Activated T-helper 2 cell treated with anti-CD3 and anti-CD28 coated beads, Interferon-gamma antibody, Interleukin-2, Interleukin-4, amounts not matched to agents 10 μg/mL and 5 μg/mL and 100 μg/mL, durations not matched to agents 14 hours and 24 hours and 36 hours (primary cell): ENCODE measurements at regions not wholly inside any gene's neighbourhood (a gene's known extent, or its start where the extent isn't known, plus 50 kb on each side); places are given as distances from the start of the nearest gene placed in this dataset.
"Not testable (repeated sequence)": the region's sequence is repeated elsewhere in the genome, so short reads cannot be mapped to it uniquely, and the experiment has no call there.

Experiments used
- DNase-seq: peaks from one replicate; pipeline ENCODE4 v3.0.0; 2021; ENCODE audit warnings: low spot score
- H3K27ac Mint-ChIP-seq: one replicate; pipeline ENCODE4 v1.8.0; 2021; ENCODE audit warnings: mixed read lengths
- H3K27me3 Mint-ChIP-seq: one replicate; pipeline ENCODE4 v1.8.0; 2021; ENCODE audit warnings: low read depth, mixed read lengths
- H3K36me3 Mint-ChIP-seq: one replicate; pipeline ENCODE4 v1.8.0; 2021; ENCODE audit warnings: low read depth, mixed read lengths
- H3K4me1 Mint-ChIP-seq: one replicate; pipeline ENCODE4 v1.8.0; 2021; ENCODE audit warnings: low read depth, mixed read lengths
- H3K4me3 Mint-ChIP-seq: one replicate; pipeline ENCODE4 v1.8.0; 2021; ENCODE audit warnings: low read depth, mild to moderate bottlenecking, moderate library complexity, mixed read lengths
- H3K9me3 Mint-ChIP-seq: one replicate; pipeline ENCODE4 v1.8.0; 2021; ENCODE audit warnings: mixed read lengths
- intact Hi-C: fragments of 100-400 bp; cut with micrococcal nuclease; formaldehyde crosslinking; loops from one replicate; pipeline ENCODE4 v1.15.1; 2023

- no peak for DNase-seq
- Mint-ChIP-seq H3K27me3 (peaks cover 19% of the 10 kb centered on the region), H3K4me1 (no peaks in the 10 kb centered on the region), H3K9me3 (no peaks in the 10 kb centered on the region), H3K36me3 (no peaks in the 10 kb centered on the region), H3K4me3 (no peak overlapping the region), H3K27ac (no peak overlapping the region)
- intact Hi-C loops, result no loop called here
Measured at GRCh38 chr3:40689837-40690236, 165.1 kb downstream of the ZNF621 start.

GRCh38 chr3:40690749-40691451 is 166.1 kb downstream of the ZNF621 start:
- Mint-ChIP-seq H3K27ac (no peak overlapping the region), H3K36me3 (no peaks in the 10 kb centered on the region), H3K4me3 (no peak overlapping the region), H3K4me1 (no peaks in the 10 kb centered on the region), H3K9me3 (no peaks in the 10 kb centered on the region), H3K27me3 (peaks cover 19% of the 10 kb centered on the region)
- no peak for DNase-seq
- intact Hi-C loops, result no loop called here

GRCh38 chr3:40691452-40691861 is 166.7 kb downstream of the ZNF621 start:
- intact Hi-C loops, result no loop called here
- Mint-ChIP-seq H3K4me3 (no peak overlapping the region), H3K27me3 (peaks cover 15% of the 10 kb centered on the region), H3K9me3 (no peaks in the 10 kb centered on the region), H3K36me3 (no peaks in the 10 kb centered on the region), H3K4me1 (no peaks in the 10 kb centered on the region), H3K27ac (no peak overlapping the region)
- DNase-seq, result no peak

GRCh38 chr3:40695848-40696247 is 171.1 kb downstream of the ZNF621 start:
- no peak for DNase-seq
- H3K36me3 Mint-ChIP-seq, result no peaks in the 10 kb centered on the region
- intact Hi-C loops, result no loop called here
- peaks cover 11% of the 10 kb centered on the region for H3K27me3 Mint-ChIP-seq
- H3K4me1 Mint-ChIP-seq, result no peaks in the 10 kb centered on the region
- H3K9me3 Mint-ChIP-seq, result no peaks in the 10 kb centered on the region
- no peak overlapping the region for H3K4me3 Mint-ChIP-seq
- H3K27ac Mint-ChIP-seq, result no peak overlapping the region

DNA sequence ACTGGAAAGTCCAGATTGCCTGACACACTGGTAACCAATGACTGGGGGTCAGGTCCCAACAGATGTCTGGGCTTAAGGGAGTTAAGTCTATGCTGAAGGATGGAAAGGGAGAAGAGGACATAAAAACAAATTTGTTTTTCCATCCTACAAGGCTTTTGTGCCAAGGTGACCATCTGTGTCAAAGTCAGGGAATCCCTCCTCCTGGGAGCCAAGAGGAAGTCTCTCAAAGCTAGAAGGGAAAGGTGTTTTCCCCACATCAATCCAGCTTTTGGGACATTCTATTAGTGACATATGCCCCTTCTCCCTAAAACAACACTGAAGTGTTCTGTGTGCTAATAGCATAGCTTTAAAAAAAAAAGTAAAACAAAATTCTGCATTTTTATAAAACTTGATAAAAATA is 173.9 kb downstream of the ZNF621 start:
- intact Hi-C loops, H3K4me3 Mint-ChIP-seq, H3K36me3 Mint-ChIP-seq, H3K27me3 Mint-ChIP-seq, DNase-seq, H3K4me1 Mint-ChIP-seq, H3K27ac Mint-ChIP-seq, H3K9me3 Mint-ChIP-seq: not testable (repeated sequence)

DNA sequence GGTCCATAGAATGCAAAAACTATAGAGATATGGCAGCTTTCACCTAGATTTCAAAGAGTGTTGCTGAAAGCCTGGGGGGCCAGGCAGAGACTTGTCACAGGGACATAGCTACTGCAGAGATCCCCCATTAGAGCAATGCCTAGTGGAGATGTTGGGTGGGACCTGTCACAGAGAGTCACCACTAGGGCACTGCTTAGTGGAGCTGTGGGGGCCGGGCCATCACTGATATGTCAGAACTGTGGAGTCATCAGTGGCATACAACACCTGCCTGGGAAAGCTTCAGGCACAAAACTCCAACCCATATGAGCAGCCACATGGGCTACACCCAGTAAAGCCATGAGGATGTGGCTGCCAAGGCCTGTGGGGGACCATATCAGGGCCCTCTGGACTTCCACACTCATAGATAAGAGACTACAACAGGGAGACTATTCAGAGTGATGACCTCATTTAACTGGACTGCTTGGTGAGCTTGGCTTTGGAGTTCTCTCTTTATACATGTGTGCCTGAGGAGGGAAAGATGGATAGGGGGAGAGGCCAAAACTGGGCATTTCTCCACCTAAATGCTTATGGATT is 176.3 kb downstream of the ZNF621 start:
- intact Hi-C loops, result no loop called here
- Mint-ChIP-seq H3K9me3 (no peaks in the 10 kb centered on the region), H3K27me3 (peaks cover 4% of the 10 kb centered on the region), H3K27ac (no peak overlapping the region), H3K36me3 (no peaks in the 10 kb centered on the region), H3K4me1 (no peaks in the 10 kb centered on the region), H3K4me3 (no peak overlapping the region)
- DNase-seq, result no peak

DNA sequence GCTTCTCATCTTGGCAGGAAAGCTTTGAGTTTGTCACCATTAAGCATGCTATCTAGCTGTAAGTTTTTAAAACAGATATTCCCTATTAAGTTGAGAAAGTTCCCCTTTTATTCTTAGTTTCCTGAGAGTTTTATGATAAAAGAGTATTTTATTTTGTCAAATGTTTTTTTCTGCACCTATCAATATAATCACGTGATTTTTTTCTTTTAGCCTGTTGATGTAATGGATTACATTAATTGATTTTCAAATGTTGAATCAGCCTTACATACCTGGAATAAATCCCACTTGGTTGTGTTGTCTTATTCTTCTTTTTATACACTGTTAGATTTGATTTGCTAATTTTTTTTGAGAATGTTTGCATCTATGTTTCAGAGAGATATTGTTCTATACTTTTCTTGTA is 179.5 kb downstream of the ZNF621 start:
- H3K36me3 Mint-ChIP-seq, result no peaks in the 10 kb centered on the region
- DNase-seq, result no peak
- no peaks in the 10 kb centered on the region for H3K9me3 Mint-ChIP-seq
- no peak overlapping the region for H3K27ac Mint-ChIP-seq
- intact Hi-C loops, result no loop called here
- peaks cover 4% of the 10 kb centered on the region for H3K27me3 Mint-ChIP-seq
- H3K4me3 Mint-ChIP-seq, result no peak overlapping the region
- no peaks in the 10 kb centered on the region for H3K4me1 Mint-ChIP-seq

GRCh38 chr3:40705663-40706062 is 180.9 kb downstream of the ZNF621 start:
- Mint-ChIP-seq H3K27ac (no peak overlapping the region), H3K4me3 (no peak overlapping the region), H3K4me1 (no peaks in the 10 kb centered on the region), H3K36me3 (no peaks in the 10 kb centered on the region), H3K9me3 (no peaks in the 10 kb centered on the region), H3K27me3 (peaks cover 1% of the 10 kb centered on the region)
- DNase-seq, result no peak
- intact Hi-C loops, result no loop called here

DNA sequence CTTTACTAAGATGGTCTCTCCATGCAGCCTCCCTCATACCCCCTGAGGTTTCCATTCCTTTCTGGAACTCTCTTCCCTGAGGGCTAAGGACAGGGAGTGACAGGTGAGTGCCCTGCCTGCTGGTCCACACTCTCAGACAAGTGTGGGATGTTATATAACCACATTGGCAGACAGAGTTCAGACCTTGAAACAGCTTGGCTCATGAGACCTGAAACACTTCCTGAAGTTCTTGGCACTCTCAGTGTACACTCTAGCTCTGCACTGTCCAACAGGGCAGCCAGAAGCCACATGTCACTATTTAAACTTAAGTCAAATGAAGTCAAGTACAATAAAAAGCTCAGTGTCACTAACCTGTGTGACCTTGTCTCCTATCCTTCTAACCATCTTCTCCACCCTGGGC is 188.5 kb downstream of the ZNF621 start:
- Mint-ChIP-seq H3K27me3 (peaks cover 10% of the 10 kb centered on the region), H3K4me3 (no peak overlapping the region), H3K27ac (no peak overlapping the region), H3K9me3 (no peaks in the 10 kb centered on the region), H3K36me3 (no peaks in the 10 kb centered on the region), H3K4me1 (no peaks in the 10 kb centered on the region)
- DNase-seq, result no peak
- intact Hi-C loops, result no loop called here

- Mint-ChIP-seq H3K27ac (no peak overlapping the region), H3K4me1 (no peaks in the 10 kb centered on the region), H3K36me3 (no peaks in the 10 kb centered on the region), H3K27me3 (peaks cover 10% of the 10 kb centered on the region), H3K4me3 (no peak overlapping the region), H3K9me3 (no peaks in the 10 kb centered on the region)
- DNase-seq, result no peak
- intact Hi-C loops, result no loop called here
Measured at GRCh38 chr3:40713795-40714194, 189.0 kb downstream of the ZNF621 start.

DNA sequence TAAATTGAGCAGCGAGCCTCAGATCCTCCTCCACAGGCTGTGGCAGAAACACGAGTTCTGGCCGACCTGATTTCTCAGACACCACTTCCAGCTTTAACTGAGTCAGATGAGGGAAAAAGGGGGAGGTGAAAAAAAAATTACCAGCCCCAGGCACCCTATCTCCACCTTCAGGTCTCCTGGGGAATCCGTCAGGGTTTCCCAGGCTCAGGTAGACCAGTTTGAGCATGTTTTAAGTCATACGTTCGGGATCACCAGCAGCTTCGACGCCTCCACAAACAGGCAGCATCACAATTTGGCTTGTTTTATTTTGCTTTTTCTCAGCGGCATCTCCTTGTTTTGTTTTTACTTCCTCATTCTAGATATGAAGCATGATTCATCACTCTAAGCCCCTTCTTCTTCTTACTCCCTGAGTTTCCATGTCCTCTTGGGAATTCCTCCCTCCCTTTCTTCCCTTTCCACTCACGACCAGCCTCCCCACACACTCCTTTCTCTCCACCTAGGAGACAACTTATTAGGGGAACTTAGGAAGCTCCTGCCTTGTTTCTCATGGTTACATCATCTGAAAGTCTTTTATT is 190.1 kb downstream of the ZNF621 start:
- Mint-ChIP-seq H3K9me3 (no peaks in the 10 kb centered on the region), H3K36me3 (no peaks in the 10 kb centered on the region), H3K4me1 (no peaks in the 10 kb centered on the region), H3K27ac (no peak overlapping the region), H3K4me3 (no peak overlapping the region), H3K27me3 (peaks cover 10% of the 10 kb centered on the region)
- DNase-seq, result no peak
- intact Hi-C loops, result no loop called here

DNA sequence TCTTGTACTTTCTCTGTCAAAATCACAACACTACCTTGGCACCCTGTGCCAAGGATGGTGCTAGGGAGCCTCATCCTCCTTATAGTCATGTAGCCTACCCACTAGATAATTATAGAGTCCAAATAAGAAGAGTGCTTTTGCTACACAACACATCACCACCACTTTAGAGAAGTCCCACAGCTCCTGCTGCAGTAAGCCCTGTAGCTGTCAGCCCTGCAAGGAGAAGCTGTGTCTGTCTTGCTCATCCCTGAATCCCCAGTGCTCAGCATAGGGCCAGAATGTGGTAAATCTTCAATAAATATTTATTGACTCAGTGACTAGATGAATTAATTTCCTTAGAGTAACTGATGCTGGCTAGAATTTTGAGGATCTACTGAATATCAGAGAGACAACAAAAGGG is 190.8 kb downstream of the ZNF621 start:
- Mint-ChIP-seq H3K4me1 (no peaks in the 10 kb centered on the region), H3K27ac (no peak overlapping the region), H3K4me3 (no peak overlapping the region), H3K27me3 (peaks cover 10% of the 10 kb centered on the region), H3K36me3 (no peaks in the 10 kb centered on the region), H3K9me3 (no peaks in the 10 kb centered on the region)
- intact Hi-C loops, result no loop called here
- DNase-seq, result no peak

DNA sequence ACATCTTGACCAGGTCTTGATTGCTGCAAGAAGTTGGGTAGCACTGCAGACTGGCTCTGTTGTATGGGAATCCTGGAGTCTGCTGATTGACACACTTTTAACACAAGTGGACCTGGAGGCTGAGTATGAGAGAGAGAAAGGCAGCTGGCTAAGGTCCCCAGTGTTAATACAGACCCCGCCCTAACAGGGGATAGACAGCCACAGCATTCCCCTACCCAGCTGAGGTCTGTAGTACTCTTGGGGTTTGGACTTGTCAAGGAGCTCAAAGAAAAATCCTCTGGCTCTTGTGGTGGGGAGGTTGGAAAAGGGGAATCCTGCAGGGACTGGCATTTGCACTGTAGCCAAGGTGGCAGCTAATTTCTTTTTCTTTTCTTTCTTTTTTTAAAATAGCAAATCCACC is 192.7 kb downstream of the ZNF621 start:
- Mint-ChIP-seq H3K4me1 (no peaks in the 10 kb centered on the region), H3K4me3 (no peak overlapping the region), H3K27me3 (peaks cover 10% of the 10 kb centered on the region), H3K27ac (no peak overlapping the region), H3K36me3 (no peaks in the 10 kb centered on the region), H3K9me3 (no peaks in the 10 kb centered on the region)
- intact Hi-C loops, result no loop called here
- DNase-seq, result no peak
